ENCODE measurements at regions not wholly inside any gene's neighbourhood (a gene's known extent, or its start where the extent isn't known, plus 50 kb on each side); places are given as distances from the start of the nearest gene placed in this dataset.

DNA sequence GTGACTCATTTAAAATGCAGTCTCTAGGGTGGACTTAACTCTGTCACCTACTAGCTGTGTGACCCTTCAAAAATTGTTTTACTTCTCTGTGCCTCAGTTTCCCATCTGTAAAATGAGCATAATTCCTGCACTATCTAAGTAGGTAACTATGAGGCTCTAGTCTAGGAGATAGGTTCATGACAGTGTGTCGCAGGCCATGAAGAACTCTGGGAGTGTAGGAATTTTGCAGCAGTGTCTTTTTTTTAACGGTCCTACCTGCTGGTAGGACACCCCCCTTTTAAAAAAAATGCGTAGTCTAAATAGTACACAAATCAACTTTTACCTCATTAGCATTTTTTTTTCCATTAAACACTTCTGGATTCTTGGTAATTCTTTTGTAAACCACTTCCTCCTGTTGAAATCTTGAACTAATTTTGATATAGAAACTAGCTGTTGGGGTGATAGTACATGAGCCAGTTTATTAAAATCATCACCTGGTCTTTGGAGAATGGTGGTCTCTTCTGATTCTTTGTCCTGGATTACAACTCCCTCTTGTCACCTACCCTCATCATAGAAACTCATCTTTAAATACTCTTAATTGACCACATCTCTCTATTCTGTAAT is 86.0 kb upstream of the SLC38A2 start:
- TF ChIP-seq CTCF (IDR thresholded peaks at IDR 0.05; ENCODE audit: low read length), result no peak
- no peak for TF ChIP-seq EZH2 (IDR thresholded peaks at IDR 0.05; ENCODE audit: borderline replicate concordance, low read length)
